ENCODE measurements at regions not wholly inside any gene's neighbourhood (a gene's known extent, or its start where the extent isn't known, plus 50 kb on each side); places are given as distances from the start of the nearest gene placed in this dataset.

DNA sequence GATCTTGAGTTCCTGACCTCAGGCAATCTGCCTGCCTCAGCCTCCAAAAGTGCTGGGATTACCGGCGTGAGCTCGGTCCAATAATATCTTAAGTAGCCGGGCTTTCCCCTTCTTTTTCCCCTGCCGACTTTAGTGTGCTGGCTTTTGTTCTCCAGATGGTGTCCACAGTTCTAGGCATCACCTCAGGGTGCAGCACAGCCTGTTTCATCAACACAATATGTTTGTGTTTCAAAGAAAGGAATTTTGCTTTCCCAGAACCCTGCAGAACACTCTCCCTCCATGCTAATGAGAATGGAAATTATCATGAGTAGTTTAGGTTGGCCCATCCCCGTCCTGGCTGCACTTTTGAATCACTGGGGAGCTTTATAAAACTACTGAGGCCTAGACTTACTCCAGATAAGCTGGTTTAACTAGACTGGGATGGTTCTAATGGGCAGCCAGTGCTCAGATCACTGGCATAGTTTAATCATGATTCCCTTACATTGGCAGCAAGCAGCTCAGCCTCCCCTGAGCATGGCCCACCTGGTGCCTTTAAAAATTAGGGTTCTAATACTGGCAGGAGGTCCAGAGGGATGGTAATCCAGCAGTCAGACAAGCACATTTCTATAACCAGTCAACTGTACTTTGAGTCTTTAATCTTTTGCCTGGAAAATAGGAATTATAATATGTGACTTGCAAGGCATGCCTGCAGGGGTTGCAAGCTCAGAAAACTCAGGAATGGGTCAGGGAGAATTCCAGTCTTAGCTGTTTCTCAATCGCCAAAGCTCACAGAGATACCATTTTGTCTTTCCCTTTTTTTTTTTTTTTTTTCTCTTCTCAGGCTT lies 127.6 kb upstream of the RASGRP1 start:
- CTCF ChIA-PET (ENCODE audit: low intra/inter-chr PET ratio, low total read pairs), result no interaction called here
- no TSS peak for BruUV-seq (replicated peaks)
- no peak for TF ChIP-seq FIP1L1 (IDR thresholded peaks at IDR 0.05; ENCODE audit: borderline replicate concordance, insufficient read depth, low read depth, low read length)
- ATAC-seq (no peak), FAIRE-seq (no peak), DNase-seq (ENCODE audit: low spot score) (no peak)
- Histone ChIP-seq H3K27me3 (ENCODE audit: control insufficient read depth in 1 of 2, insufficient read depth in 2 of 2, low read length in 2 of 2) (no peaks in the 10 kb centered on the region; a peak in 1 of 5 replicates), H3K4me1 (ENCODE audit: insufficient read depth, low read length) (no peaks in the 10 kb centered on the region), H3K79me2 (ENCODE audit: insufficient read depth, low read length) (no peaks in the 10 kb centered on the region), H3K36me3 (replicated peaks in 1 of 2; ENCODE audit: control insufficient read depth in 1 of 2, insufficient read depth in 2 of 2, low read length in 2 of 2) (no peaks in the 10 kb centered on the region), H4K20me1 (ENCODE audit: insufficient read depth, low read length) (no peaks in the 10 kb centered on the region), H2AFZ (ENCODE audit: low read length) (no peak overlapping the region), H3K9me3 (ENCODE audit: low read length) (no peaks in the 10 kb centered on the region), H3K4me2 (ENCODE audit: low read depth, low read length) (no peak overlapping the region), H3K27ac (ENCODE audit: extremely low read length, insufficient read depth, low read length) (no peak overlapping the region), H3K9ac (ENCODE audit: insufficient read depth, low read depth, low read length) (no peak overlapping the region), H3K4me3 (replicated peaks in 1 of 3; ENCODE audit: insufficient read depth in 1 of 3, low read depth in 2 of 3, low read length in 3 of 3) (no peak overlapping the region)
- intact Hi-C loops (cut with micrococcal nuclease; ENCODE audit: unreplicated experiment), result loop anchor here (2.0 kb wide), 1 partner anchor 251 kb away; no protein-coding TSS in a partner anchor
- POLR2A ChIA-PET, result interaction anchor here (0.5 kb wide), 1 partner anchor 1090 kb away, joined by 3 read pairs; the partner anchor contains the start of gene FSIP1
- in situ Hi-C loops (cut with HindIII; ENCODE audit: extremely low pct_ligation_motif_present, low pct_unique_long_range_greater_than_20kb), result loop anchor here (25.0 kb wide), 1 partner anchor 680 kb away; no protein-coding TSS in a partner anchor
- 52% methylated on average over 7 of the region's 7 CpGs for WGBS (ENCODE audit: low lambda C conversion rate)

DNA sequence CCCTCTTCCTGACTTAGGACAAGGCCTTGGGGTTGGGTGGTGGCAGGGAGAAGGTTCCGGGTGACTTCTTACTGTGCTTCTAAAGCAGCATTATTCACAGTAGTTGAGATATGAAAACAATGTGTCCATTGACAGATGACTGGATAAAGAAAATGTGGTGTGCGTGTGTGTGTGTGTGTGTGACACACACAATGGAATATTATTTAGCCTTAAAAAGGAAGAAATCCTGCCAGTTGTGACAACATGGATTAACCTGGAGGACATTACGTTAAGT lies 128.1 kb upstream of the RASGRP1 start:
- intact Hi-C loops (cut with micrococcal nuclease; ENCODE audit: unreplicated experiment), result no loop called here
- Histone ChIP-seq H3K4me3 (replicated peaks in 1 of 3; ENCODE audit: insufficient read depth in 1 of 3, low read depth in 2 of 3, low read length in 3 of 3) (no peak overlapping the region), H3K36me3 (replicated peaks in 1 of 2; ENCODE audit: control insufficient read depth in 1 of 2, insufficient read depth in 2 of 2, low read length in 2 of 2) (no peaks in the 10 kb centered on the region), H3K79me2 (ENCODE audit: insufficient read depth, low read length) (no peaks in the 10 kb centered on the region), H4K20me1 (ENCODE audit: insufficient read depth, low read length) (no peaks in the 10 kb centered on the region), H3K27me3 (ENCODE audit: control insufficient read depth in 1 of 2, insufficient read depth in 2 of 2, low read length in 2 of 2) (no peaks in the 10 kb centered on the region; a peak in 1 of 5 replicates), H3K4me2 (ENCODE audit: low read depth, low read length) (no peak overlapping the region), H3K4me1 (ENCODE audit: insufficient read depth, low read length) (no peaks in the 10 kb centered on the region), H3K9me3 (ENCODE audit: low read length) (no peaks in the 10 kb centered on the region), H3K9ac (ENCODE audit: insufficient read depth, low read depth, low read length) (no peak overlapping the region), H2AFZ (ENCODE audit: low read length) (no peak overlapping the region), H3K27ac (ENCODE audit: extremely low read length, insufficient read depth, low read length) (no peak overlapping the region)
- in situ Hi-C loops (cut with HindIII; ENCODE audit: extremely low pct_ligation_motif_present, low pct_unique_long_range_greater_than_20kb), result loop anchor here (25.0 kb wide), 1 partner anchor 680 kb away; no protein-coding TSS in a partner anchor
- no peak for FAIRE-seq
- CTCF ChIA-PET (ENCODE audit: low intra/inter-chr PET ratio, low total read pairs), result no interaction called here
- no TSS peak for BruUV-seq (replicated peaks)
- DNase-seq (ENCODE audit: low spot score), result no peak
- POLR2A ChIA-PET, result no interaction called here
- ATAC-seq, result no peak
- WGBS (ENCODE audit: low lambda C conversion rate), result 51% methylated on average over 3 of the region's 3 CpGs
- TF ChIP-seq MBNL3 (CRISPR knock-in tag; conservative IDR thresholded peaks at IDR 0.05) (no peak), BCL6 (CRISPR knock-in tag; IDR thresholded peaks at IDR 0.05) (no peak), MAF1 (CRISPR knock-in tag; IDR thresholded peaks at IDR 0.05; ENCODE audit: borderline replicate concordance) (no peak), ELF4 (CRISPR knock-in tag; IDR thresholded peaks at IDR 0.05; ENCODE audit: borderline replicate concordance) (no peak), TEAD3 (CRISPR knock-in tag; optimal IDR thresholded peaks at IDR 0.05; ENCODE audit: borderline replicate concordance) (no peak), ZNF292 (CRISPR knock-in tag; IDR thresholded peaks at IDR 0.05; ENCODE audit: borderline replicate concordance, low read depth) (no peak)
- TF ChIP-seq, protein P1, sequence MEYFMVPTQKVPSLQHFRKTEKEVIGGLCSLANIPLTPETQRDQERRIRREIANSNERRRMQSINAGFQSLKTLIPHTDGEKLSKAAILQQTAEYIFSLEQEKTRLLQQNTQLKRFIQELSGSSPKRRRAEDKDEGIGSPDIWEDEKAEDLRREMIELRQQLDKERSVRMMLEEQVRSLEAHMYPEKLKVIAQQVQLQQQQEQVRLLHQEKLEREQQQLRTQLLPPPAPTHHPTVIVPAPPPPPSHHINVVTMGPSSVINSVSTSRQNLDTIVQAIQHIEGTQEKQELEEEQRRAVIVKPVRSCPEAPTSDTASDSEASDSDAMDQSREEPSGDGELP (IDR thresholded peaks at IDR 0.05; ENCODE audit: borderline replicate concordance, low read depth), result no peak
- TF ChIP-seq, protein P2, sequence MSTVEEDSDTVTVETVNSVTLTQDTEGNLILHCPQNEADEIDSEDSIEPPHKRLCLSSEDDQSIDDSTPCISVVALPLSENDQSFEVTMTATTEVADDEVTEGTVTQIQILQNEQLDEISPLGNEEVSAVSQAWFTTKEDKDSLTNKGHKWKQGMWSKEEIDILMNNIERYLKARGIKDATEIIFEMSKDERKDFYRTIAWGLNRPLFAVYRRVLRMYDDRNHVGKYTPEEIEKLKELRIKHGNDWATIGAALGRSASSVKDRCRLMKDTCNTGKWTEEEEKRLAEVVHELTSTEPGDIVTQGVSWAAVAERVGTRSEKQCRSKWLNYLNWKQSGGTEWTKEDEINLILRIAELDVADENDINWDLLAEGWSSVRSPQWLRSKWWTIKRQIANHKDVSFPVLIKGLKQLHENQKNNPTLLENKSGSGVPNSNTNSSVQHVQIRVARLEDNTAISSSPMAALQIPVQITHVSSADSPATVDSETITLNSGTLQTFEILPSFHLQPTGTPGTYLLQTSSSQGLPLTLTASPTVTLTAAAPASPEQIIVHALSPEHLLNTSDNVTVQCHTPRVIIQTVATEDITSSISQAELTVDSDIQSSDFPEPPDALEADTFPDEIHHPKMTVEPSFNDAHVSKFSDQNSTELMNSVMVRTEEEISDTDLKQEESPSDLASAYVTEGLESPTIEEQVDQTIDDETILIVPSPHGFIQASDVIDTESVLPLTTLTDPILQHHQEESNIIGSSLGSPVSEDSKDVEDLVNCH (CRISPR knock-in tag; IDR thresholded peaks at IDR 0.05), result no peak
- TF ChIP-seq, protein P3, sequence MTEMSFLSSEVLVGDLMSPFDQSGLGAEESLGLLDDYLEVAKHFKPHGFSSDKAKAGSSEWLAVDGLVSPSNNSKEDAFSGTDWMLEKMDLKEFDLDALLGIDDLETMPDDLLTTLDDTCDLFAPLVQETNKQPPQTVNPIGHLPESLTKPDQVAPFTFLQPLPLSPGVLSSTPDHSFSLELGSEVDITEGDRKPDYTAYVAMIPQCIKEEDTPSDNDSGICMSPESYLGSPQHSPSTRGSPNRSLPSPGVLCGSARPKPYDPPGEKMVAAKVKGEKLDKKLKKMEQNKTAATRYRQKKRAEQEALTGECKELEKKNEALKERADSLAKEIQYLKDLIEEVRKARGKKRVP (CRISPR knock-in tag; IDR thresholded peaks at IDR 0.05), result no peak
